Keratinocyte (primary cell): ENCODE measurements at regions not wholly inside any gene's neighbourhood (a gene's known extent, or its start where the extent isn't known, plus 50 kb on each side); places are given as distances from the start of the nearest gene placed in this dataset.

Experiments
- DNase-seq: peaks from one replicate; pipeline ENCODE4 v3.0.0-alpha.2; 2011; ENCODE audit warnings: low read depth, missing footprints, low spot score
- FAIRE-seq: peaks from 2 replicates; lab custom pipeline; 2011; peaks lifted over from hg19 to GRCh38; lab: Jason Lieb, UNC
- H2AFZ ChIP-seq: 2 replicates; pipeline ENCODE4 v1.6.0; 2012; ENCODE audit warnings: low read length, control low read depth, inconsistent platforms; ENCODE audit not compliant: control insufficient read depth
- H3K27ac ChIP-seq: 2 replicates; pipeline ENCODE4 v1.5.1; 2011; ENCODE audit warnings: low read length; ENCODE audit not compliant: control insufficient read depth, insufficient read depth
- H3K27me3 ChIP-seq: 3 replicates; pipeline ENCODE4 v1.6.0; 2011; ENCODE audit warnings: low read length; ENCODE audit not compliant: control insufficient read depth, insufficient read depth; ENCODE audit errors: extremely low read depth
- H3K36me3 ChIP-seq, 2 experiments: 2 replicates in 1 of 2; 3 replicates in 1 of 2; pipeline ENCODE4 v1.5.1; 2011; ENCODE audit warnings: low read length in 2 of 2, mild to moderate bottlenecking in 1 of 2; ENCODE audit not compliant: control insufficient read depth in 2 of 2, insufficient read depth in 2 of 2; ENCODE audit errors: extremely low read depth in 1 of 2
- H3K4me1 ChIP-seq: 3 replicates; pipeline ENCODE4 v1.5.1; 2011; ENCODE audit warnings: low read length; ENCODE audit not compliant: control insufficient read depth, insufficient read depth; ENCODE audit errors: extremely low read depth
- H3K4me2 ChIP-seq: 3 replicates; pipeline ENCODE4 v1.6.0; 2011; ENCODE audit warnings: low read depth, low read length; ENCODE audit not compliant: control insufficient read depth, insufficient read depth; ENCODE audit errors: extremely low read depth
- H3K4me3 ChIP-seq, 3 experiments: fragments of 200-600 bp in 1 of 3; sonication (generic) in 1 of 3; 2 replicates in 2 of 3; 3 replicates in 1 of 3; pipeline ENCODE4 v1.5.1; 2011 to 2016; ENCODE audit warnings: low read length in 3 of 3, mild to moderate bottlenecking in 3 of 3, control low read depth in 2 of 3, inconsistent platforms in 1 of 3, low read depth in 1 of 3, mixed read lengths in 1 of 3, mixed run types in 1 of 3, moderate library complexity in 1 of 3; ENCODE audit not compliant: control insufficient read depth in 2 of 3, insufficient read depth in 2 of 3; ENCODE audit errors: extremely low read depth in 1 of 3
- H3K79me2 ChIP-seq: 2 replicates; pipeline ENCODE4 v1.6.0; 2012; ENCODE audit warnings: low read length; ENCODE audit not compliant: control insufficient read depth, insufficient read depth
- H3K9ac ChIP-seq: 3 replicates; pipeline ENCODE4 v1.6.0; 2011; ENCODE audit warnings: low read length; ENCODE audit not compliant: control insufficient read depth, insufficient read depth; ENCODE audit errors: extremely low read depth
- H3K9me1 ChIP-seq: 3 replicates; pipeline ENCODE4 v1.6.0; 2011; ENCODE audit warnings: low read length; ENCODE audit not compliant: control insufficient read depth, insufficient read depth; ENCODE audit errors: extremely low read depth
- H3K9me3 ChIP-seq: 2 replicates; pipeline ENCODE4 v1.5.1; 2012; ENCODE audit warnings: low read depth, low read length; ENCODE audit not compliant: control insufficient read depth
- H4K20me1 ChIP-seq: 3 replicates; pipeline ENCODE4 v1.6.0; 2011; ENCODE audit warnings: low read length; ENCODE audit not compliant: control insufficient read depth, insufficient read depth; ENCODE audit errors: extremely low read depth
- CTCF ChIP-seq, 3 experiments: IDR thresholded peaks in 1 of 3; conservative IDR thresholded peaks in 1 of 3; optimal IDR thresholded peaks in 1 of 3; 2 replicates in 2 of 3; 3 replicates in 1 of 3; pipeline versions ENCODE3 to v1.5.1; 2011; ENCODE audit warnings: low read length in 3 of 3, mild to moderate bottlenecking in 3 of 3, moderate library complexity in 2 of 3, control low read depth in 1 of 3, inconsistent platforms in 1 of 3; ENCODE audit not compliant: insufficient read depth in 2 of 3; ENCODE audit errors: extremely low read depth in 1 of 3
- EZH2 ChIP-seq: IDR thresholded peaks from one replicate; pipeline ENCODE4 v1.6.1; 2012; ENCODE audit warnings: inconsistent platforms, mild to moderate bottlenecking, low read length, moderate library complexity
- dilution Hi-C: fragments of 300-500 bp; cut with MboI; formaldehyde crosslinking; loops from one replicate; pipeline ENCODE4 v1.7.0; 2020; ENCODE audit warnings: low sequenced_read_pairs; ENCODE audit not compliant: extremely low pct_ligation_motif_present

GRCh38 chr21:43322805-43323204, 104.1 kb downstream of the SIK1 start:
- FAIRE-seq (no peak), DNase-seq (no peak)
- H4K20me1 ChIP-seq, result no peaks in the 10 kb centered on the region
- TF ChIP-seq EZH2 (no peak), CTCF (optimal IDR thresholded peaks at IDR 0.05 in 1 of 3, IDR thresholded peaks at IDR 0.05 in 1 of 3, conservative IDR thresholded peaks at IDR 0.05 in 1 of 3; ENCODE audit: extremely low read depth in 1 of 3, insufficient read depth in 2 of 3, low read length in 3 of 3) (no peak)
- no peaks in the 10 kb centered on the region for H3K9me3 ChIP-seq
- H3K79me2 ChIP-seq, result no peaks in the 10 kb centered on the region
- H3K27ac ChIP-seq, result no peak overlapping the region
- no peaks in the 10 kb centered on the region for H3K36me3 ChIP-seq
- H3K4me3 ChIP-seq, result no peak overlapping the region
- peaks cover 2% of the 10 kb centered on the region for H3K9me1 ChIP-seq
- H2AFZ ChIP-seq, result no peak overlapping the region
- peaks cover 5% of the 10 kb centered on the region for H3K27me3 ChIP-seq
- no peak overlapping the region for H3K4me2 ChIP-seq
- no peak overlapping the region for H3K9ac ChIP-seq
- peaks cover 11% of the 10 kb centered on the region for H3K4me1 ChIP-seq
- dilution Hi-C loops, result no loop called here

- H2AFZ ChIP-seq, result no peak overlapping the region
- TF ChIP-seq CTCF (optimal IDR thresholded peaks at IDR 0.05 in 1 of 3, IDR thresholded peaks at IDR 0.05 in 1 of 3, conservative IDR thresholded peaks at IDR 0.05 in 1 of 3; ENCODE audit: extremely low read depth in 1 of 3, insufficient read depth in 2 of 3, low read length in 3 of 3) (no peak), EZH2 (no peak)
- H3K9me3 ChIP-seq, result no peaks in the 10 kb centered on the region
- no peaks in the 10 kb centered on the region for H3K79me2 ChIP-seq
- DNase-seq (no peak), FAIRE-seq (no peak)
- no peak overlapping the region for H3K4me3 ChIP-seq
- no peaks in the 10 kb centered on the region for H3K36me3 ChIP-seq
- dilution Hi-C loops, result no loop called here
- H3K9ac ChIP-seq, result no peak overlapping the region
- no peak overlapping the region for H3K27ac ChIP-seq
- no peak overlapping the region for H3K4me2 ChIP-seq
- peaks cover 5% of the 10 kb centered on the region for H3K27me3 ChIP-seq
- H3K9me1 ChIP-seq, result peaks cover 2% of the 10 kb centered on the region
- H4K20me1 ChIP-seq, result no peaks in the 10 kb centered on the region
- H3K4me1 ChIP-seq, result peaks cover 11% of the 10 kb centered on the region
Measured at GRCh38 chr21:43322311-43322710, 104.6 kb downstream of the SIK1 start.
